ENCODE measurements at regions not wholly inside any gene's neighbourhood (a gene's known extent, or its start where the extent isn't known, plus 50 kb on each side); places are given as distances from the start of the nearest gene placed in this dataset.

GRCh38 chr4:170736710-170737109 lies 647.0 kb upstream of the AADAT start (continued):
- TF ChIP-seq, protein P1, sequence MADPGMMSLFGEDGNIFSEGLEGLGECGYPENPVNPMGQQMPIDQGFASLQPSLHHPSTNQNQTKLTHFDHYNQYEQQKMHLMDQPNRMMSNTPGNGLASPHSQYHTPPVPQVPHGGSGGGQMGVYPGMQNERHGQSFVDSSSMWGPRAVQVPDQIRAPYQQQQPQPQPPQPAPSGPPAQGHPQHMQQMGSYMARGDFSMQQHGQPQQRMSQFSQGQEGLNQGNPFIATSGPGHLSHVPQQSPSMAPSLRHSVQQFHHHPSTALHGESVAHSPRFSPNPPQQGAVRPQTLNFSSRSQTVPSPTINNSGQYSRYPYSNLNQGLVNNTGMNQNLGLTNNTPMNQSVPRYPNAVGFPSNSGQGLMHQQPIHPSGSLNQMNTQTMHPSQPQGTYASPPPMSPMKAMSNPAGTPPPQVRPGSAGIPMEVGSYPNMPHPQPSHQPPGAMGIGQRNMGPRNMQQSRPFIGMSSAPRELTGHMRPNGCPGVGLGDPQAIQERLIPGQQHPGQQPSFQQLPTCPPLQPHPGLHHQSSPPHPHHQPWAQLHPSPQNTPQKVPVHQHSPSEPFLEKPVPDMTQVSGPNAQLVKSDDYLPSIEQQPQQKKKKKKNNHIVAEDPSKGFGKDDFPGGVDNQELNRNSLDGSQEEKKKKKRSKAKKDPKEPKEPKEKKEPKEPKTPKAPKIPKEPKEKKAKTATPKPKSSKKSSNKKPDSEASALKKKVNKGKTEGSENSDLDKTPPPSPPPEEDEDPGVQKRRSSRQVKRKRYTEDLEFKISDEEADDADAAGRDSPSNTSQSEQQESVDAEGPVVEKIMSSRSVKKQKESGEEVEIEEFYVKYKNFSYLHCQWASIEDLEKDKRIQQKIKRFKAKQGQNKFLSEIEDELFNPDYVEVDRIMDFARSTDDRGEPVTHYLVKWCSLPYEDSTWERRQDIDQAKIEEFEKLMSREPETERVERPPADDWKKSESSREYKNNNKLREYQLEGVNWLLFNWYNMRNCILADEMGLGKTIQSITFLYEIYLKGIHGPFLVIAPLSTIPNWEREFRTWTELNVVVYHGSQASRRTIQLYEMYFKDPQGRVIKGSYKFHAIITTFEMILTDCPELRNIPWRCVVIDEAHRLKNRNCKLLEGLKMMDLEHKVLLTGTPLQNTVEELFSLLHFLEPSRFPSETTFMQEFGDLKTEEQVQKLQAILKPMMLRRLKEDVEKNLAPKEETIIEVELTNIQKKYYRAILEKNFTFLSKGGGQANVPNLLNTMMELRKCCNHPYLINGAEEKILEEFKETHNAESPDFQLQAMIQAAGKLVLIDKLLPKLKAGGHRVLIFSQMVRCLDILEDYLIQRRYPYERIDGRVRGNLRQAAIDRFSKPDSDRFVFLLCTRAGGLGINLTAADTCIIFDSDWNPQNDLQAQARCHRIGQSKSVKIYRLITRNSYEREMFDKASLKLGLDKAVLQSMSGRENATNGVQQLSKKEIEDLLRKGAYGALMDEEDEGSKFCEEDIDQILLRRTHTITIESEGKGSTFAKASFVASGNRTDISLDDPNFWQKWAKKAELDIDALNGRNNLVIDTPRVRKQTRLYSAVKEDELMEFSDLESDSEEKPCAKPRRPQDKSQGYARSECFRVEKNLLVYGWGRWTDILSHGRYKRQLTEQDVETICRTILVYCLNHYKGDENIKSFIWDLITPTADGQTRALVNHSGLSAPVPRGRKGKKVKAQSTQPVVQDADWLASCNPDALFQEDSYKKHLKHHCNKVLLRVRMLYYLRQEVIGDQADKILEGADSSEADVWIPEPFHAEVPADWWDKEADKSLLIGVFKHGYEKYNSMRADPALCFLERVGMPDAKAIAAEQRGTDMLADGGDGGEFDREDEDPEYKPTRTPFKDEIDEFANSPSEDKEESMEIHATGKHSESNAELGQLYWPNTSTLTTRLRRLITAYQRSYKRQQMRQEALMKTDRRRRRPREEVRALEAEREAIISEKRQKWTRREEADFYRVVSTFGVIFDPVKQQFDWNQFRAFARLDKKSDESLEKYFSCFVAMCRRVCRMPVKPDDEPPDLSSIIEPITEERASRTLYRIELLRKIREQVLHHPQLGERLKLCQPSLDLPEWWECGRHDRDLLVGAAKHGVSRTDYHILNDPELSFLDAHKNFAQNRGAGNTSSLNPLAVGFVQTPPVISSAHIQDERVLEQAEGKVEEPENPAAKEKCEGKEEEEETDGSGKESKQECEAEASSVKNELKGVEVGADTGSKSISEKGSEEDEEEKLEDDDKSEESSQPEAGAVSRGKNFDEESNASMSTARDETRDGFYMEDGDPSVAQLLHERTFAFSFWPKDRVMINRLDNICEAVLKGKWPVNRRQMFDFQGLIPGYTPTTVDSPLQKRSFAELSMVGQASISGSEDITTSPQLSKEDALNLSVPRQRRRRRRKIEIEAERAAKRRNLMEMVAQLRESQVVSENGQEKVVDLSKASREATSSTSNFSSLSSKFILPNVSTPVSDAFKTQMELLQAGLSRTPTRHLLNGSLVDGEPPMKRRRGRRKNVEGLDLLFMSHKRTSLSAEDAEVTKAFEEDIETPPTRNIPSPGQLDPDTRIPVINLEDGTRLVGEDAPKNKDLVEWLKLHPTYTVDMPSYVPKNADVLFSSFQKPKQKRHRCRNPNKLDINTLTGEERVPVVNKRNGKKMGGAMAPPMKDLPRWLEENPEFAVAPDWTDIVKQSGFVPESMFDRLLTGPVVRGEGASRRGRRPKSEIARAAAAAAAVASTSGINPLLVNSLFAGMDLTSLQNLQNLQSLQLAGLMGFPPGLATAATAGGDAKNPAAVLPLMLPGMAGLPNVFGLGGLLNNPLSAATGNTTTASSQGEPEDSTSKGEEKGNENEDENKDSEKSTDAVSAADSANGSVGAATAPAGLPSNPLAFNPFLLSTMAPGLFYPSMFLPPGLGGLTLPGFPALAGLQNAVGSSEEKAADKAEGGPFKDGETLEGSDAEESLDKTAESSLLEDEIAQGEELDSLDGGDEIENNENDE (IDR thresholded peaks at IDR 0.05; ENCODE audit: low read depth, low read length), result no peak
- no peak for TF ChIP-seq SMARCA4 (IDR thresholded peaks at IDR 0.05)
- TF ChIP-seq GATAD2B (IDR thresholded peaks at IDR 0.05; ENCODE audit: borderline replicate concordance), result no peak
- TF ChIP-seq RAD21 (CRISPR knock-in tag; conservative IDR thresholded peaks at IDR 0.05 in 1 of 2, IDR thresholded peaks at IDR 0.05 in 1 of 2), result no peak
- TF ChIP-seq BCOR (IDR thresholded peaks at IDR 0.05), result no peak
- TF ChIP-seq POLR2AphosphoS2 (IDR thresholded peaks at IDR 0.05; ENCODE audit: low read length), result no peak
- TF ChIP-seq PTBP1 (IDR thresholded peaks at IDR 0.05; ENCODE audit: low read depth, low read length), result no peak
- no peak for TF ChIP-seq PYGO2 (tag; IDR thresholded peaks at IDR 0.05)
- no peak for TF ChIP-seq GABPB2 (CRISPR knock-in tag; conservative IDR thresholded peaks at IDR 0.05)

All from K562 (cell line).